ENCODE measurements at regions not wholly inside any gene's neighbourhood (a gene's known extent, or its start where the extent isn't known, plus 50 kb on each side); places are given as distances from the start of the nearest gene placed in this dataset.

GRCh38 chr6:78559056-78559455 is 308.3 kb upstream of the IRAK1BP1 start:
- no peak for TF ChIP-seq CTCF (IDR thresholded peaks at IDR 0.05; ENCODE audit: insufficient read depth, low read length, poor library complexity, severe bottlenecking)
- no peak for TF ChIP-seq EZH2phosphoT487 (conservative IDR thresholded peaks at IDR 0.05; ENCODE audit: low read length)

Data from SU-DHL-6 (cell line).